ENCODE measurements at regions not wholly inside any gene's neighbourhood (a gene's known extent, or its start where the extent isn't known, plus 50 kb on each side); places are given as distances from the start of the nearest gene placed in this dataset.

DNA sequence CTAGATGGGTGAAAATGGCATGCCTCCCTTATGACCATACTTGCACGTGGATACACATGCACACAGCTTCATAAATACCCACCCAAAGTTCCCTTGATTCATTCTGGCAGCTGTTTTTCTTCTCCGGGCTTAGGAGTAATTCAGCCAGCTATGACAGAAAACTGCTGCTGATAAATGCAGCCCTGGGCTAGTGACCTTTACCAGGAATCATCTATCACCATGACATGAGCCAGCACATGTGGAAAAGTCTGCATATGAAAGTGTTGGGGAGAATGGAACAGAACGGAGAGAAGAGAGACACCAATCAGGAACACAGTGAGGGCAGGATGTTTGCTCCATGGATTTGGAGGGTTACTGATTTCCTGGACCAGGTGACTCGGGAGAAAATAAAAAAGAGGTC lies 706.3 kb downstream of the PDCD6IP start:
- TF ChIP-seq, protein P1, sequence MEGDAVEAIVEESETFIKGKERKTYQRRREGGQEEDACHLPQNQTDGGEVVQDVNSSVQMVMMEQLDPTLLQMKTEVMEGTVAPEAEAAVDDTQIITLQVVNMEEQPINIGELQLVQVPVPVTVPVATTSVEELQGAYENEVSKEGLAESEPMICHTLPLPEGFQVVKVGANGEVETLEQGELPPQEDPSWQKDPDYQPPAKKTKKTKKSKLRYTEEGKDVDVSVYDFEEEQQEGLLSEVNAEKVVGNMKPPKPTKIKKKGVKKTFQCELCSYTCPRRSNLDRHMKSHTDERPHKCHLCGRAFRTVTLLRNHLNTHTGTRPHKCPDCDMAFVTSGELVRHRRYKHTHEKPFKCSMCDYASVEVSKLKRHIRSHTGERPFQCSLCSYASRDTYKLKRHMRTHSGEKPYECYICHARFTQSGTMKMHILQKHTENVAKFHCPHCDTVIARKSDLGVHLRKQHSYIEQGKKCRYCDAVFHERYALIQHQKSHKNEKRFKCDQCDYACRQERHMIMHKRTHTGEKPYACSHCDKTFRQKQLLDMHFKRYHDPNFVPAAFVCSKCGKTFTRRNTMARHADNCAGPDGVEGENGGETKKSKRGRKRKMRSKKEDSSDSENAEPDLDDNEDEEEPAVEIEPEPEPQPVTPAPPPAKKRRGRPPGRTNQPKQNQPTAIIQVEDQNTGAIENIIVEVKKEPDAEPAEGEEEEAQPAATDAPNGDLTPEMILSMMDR (optimal IDR thresholded peaks at IDR 0.05 in 1 of 3, IDR thresholded peaks at IDR 0.05 in 1 of 3, conservative IDR thresholded peaks at IDR 0.05 in 1 of 3; ENCODE audit: extremely low read depth in 1 of 3, insufficient read depth in 2 of 3, low read length in 3 of 3), result no peak
- no peak for TF ChIP-seq EZH2 (IDR thresholded peaks at IDR 0.05; ENCODE audit: low read length)

Measured in keratinocyte (primary cell).